CD14-positive monocyte (primary cell): ENCODE measurements at regions not wholly inside any gene's neighbourhood (a gene's known extent, or its start where the extent isn't known, plus 50 kb on each side); places are given as distances from the start of the nearest gene placed in this dataset.

Experiments used
- DNase-seq, 3 donors: peaks; one replicate each; pipeline ENCODE4 v3.0.0-alpha.2; 2011 to 2022
- H2AFZ ChIP-seq: 2 replicates; pipeline ENCODE4 v1.6.0; 2012; ENCODE audit warnings: mild to moderate bottlenecking, low read depth, low read length, inconsistent platforms; ENCODE audit not compliant: insufficient read depth, poor library complexity, severe bottlenecking
- H3K27ac ChIP-seq, 2 donors: 1 replicate in 1 of 2; 2 replicates in 1 of 2; pipeline ENCODE4 v1.5.1; 2012 to 2013; ENCODE audit warnings: low read length in 2 of 2, control low read depth in 1 of 2, inconsistent platforms in 1 of 2, low read depth in 1 of 2, mild to moderate bottlenecking in 1 of 2
- H3K27me3 ChIP-seq, 2 donors: one replicate each; pipeline versions ENCODE4 v1.6.0 to v1.6.1; 2011 to 2013; ENCODE audit warnings: low read length in 2 of 2; ENCODE audit not compliant: control insufficient read depth in 2 of 2, insufficient read depth in 2 of 2
- H3K36me3 ChIP-seq, 2 donors: replicated peaks in 1 of 2; 1 replicate in 1 of 2; 2 replicates in 1 of 2; pipeline versions ENCODE4 v1.5.1 to v1.6.1; 2012 to 2013; ENCODE audit warnings: low read length in 2 of 2, control low read depth in 1 of 2, inconsistent platforms in 1 of 2, mild to moderate bottlenecking in 1 of 2; ENCODE audit not compliant: insufficient read depth in 2 of 2, control insufficient read depth in 1 of 2
- H3K4me1 ChIP-seq, 2 donors: 1 replicate in 1 of 2; 2 replicates in 1 of 2; pipeline versions ENCODE4 v1.5.1 to v1.6.1; 2012 to 2013; ENCODE audit warnings: low read length in 2 of 2, control low read depth in 1 of 2, inconsistent platforms in 1 of 2, mild to moderate bottlenecking in 1 of 2, moderate library complexity in 1 of 2; ENCODE audit not compliant: insufficient read depth in 2 of 2, control insufficient read depth in 1 of 2
- H3K4me2 ChIP-seq: replicated peaks from 2 replicates; pipeline ENCODE3; 2012; ENCODE audit warnings: low read length, moderate library complexity, mild to moderate bottlenecking; ENCODE audit not compliant: poor library complexity, severe bottlenecking; ENCODE audit errors: extremely low read depth
- H3K4me3 ChIP-seq, 3 experiments: fragments of 200-600 bp in 1 of 3; sonication (generic) in 1 of 3; replicated peaks in 1 of 3; 1 replicate in 2 of 3; 2 replicates in 1 of 3; pipeline ENCODE4 v1.5.1; 2011 to 2013; ENCODE audit warnings: low read length in 3 of 3, mild to moderate bottlenecking in 3 of 3, control low read depth in 2 of 3, low read depth in 2 of 3, inconsistent platforms in 1 of 3, moderate library complexity in 1 of 3
- H3K79me2 ChIP-seq: 2 replicates; pipeline ENCODE4 v1.6.0; 2012; ENCODE audit warnings: mild to moderate bottlenecking, control low read depth, inconsistent platforms, low read length, moderate library complexity; ENCODE audit not compliant: insufficient read depth
- H3K9ac ChIP-seq: 2 replicates; pipeline ENCODE4 v1.6.0; 2017; ENCODE audit warnings: low read length, mild to moderate bottlenecking; ENCODE audit not compliant: insufficient read depth, poor library complexity, severe bottlenecking
- H3K9me3 ChIP-seq, 2 donors: replicated peaks in 1 of 2; 1 replicate in 1 of 2; 2 replicates in 1 of 2; pipeline versions ENCODE4 v1.5.1 to v1.6.1; 2012 to 2013; ENCODE audit warnings: low read length in 2 of 2, control low read depth in 1 of 2; ENCODE audit not compliant: control insufficient read depth in 1 of 2, insufficient read depth in 1 of 2
- H4K20me1 ChIP-seq: 2 replicates; pipeline ENCODE4 v1.6.0; 2012; ENCODE audit warnings: mild to moderate bottlenecking, low read length, control low read depth, moderate library complexity; ENCODE audit not compliant: insufficient read depth
- H3K27ac Mint-ChIP-seq, 7 donors: one replicate each; pipeline ENCODE4 v1.8.0; 2020; ENCODE audit warnings: mild to moderate bottlenecking in 7 of 7, mixed read lengths in 7 of 7, moderate library complexity in 6 of 7, inconsistent platforms in 2 of 7
- H3K27me3 Mint-ChIP-seq, 3 donors: one replicate each; pipeline ENCODE4 v1.8.0; 2021 to 2022; ENCODE audit warnings: low read depth in 3 of 3, mild to moderate bottlenecking in 3 of 3, mixed read lengths in 3 of 3, moderate library complexity in 3 of 3, inconsistent platforms in 1 of 3
- H3K36me3 Mint-ChIP-seq, 2 donors: one replicate each; pipeline ENCODE4 v1.8.0; 2020; ENCODE audit warnings: mixed read lengths in 2 of 2, inconsistent platforms in 1 of 2, mild to moderate bottlenecking in 1 of 2
- H3K4me1 Mint-ChIP-seq: one replicate; pipeline ENCODE4 v1.8.0; 2020; ENCODE audit warnings: mild to moderate bottlenecking, mixed read lengths
- H3K4me3 Mint-ChIP-seq, 2 donors: one replicate each; pipeline ENCODE4 v1.8.0; 2020; ENCODE audit warnings: mild to moderate bottlenecking in 2 of 2, mixed read lengths in 2 of 2, moderate library complexity in 1 of 2
- H3K9me3 Mint-ChIP-seq, 7 donors: one replicate each; pipeline ENCODE4 v1.8.0; 2020 to 2022; ENCODE audit warnings: mixed read lengths in 7 of 7, mild to moderate bottlenecking in 6 of 7, moderate library complexity in 6 of 7, inconsistent platforms in 2 of 7
- CTCF ChIP-seq: fragments of 200-600 bp; IDR thresholded peaks from one replicate; pipeline ENCODE4 v1.8.0; 2022; ENCODE audit warnings: antibody characterized with exemption, mild to moderate bottlenecking
- WGBS: methylation state at CpG from one replicate; pipeline ENCODE4 v1.1.5; 2013; ENCODE audit warnings: missing lambda C conversion rate; ENCODE audit not compliant: insufficient coverage; 5-methylcytosine and 5-hydroxymethylcytosine counted together
- intact Hi-C, 2 donors: fragments of 100-400 bp; cut with micrococcal nuclease; formaldehyde crosslinking; loops; one replicate each; pipeline versions ENCODE4 v1.15.0 to v1.15.1; 2023

GRCh38 chr4:1508161-1509160, 102.2 kb upstream of the NKX1-1 start:
- Histone ChIP-seq H3K79me2 (no peaks in the 10 kb centered on the region), H3K36me3 (no peaks in the 10 kb centered on the region), H3K27ac (no peak overlapping the region), H4K20me1 (no peaks in the 10 kb centered on the region), H3K4me1 (peaks cover 0 to 4% of the 10 kb centered on the region in 2 donors), H3K4me3 (no peak overlapping the region), H2AFZ (no peak overlapping the region), H3K27me3 (peaks cover 0 to 6% of the 10 kb centered on the region in 2 donors), H3K4me2 (no peak overlapping the region), H3K9me3 (peaks cover 0 to 4% of the 10 kb centered on the region in 2 donors), H3K9ac (no peak overlapping the region)
- DNase-seq = no peak
- 80% methylated on average over 22 of the region's 26 CpGs for WGBS
- no peak overlapping the region for H3K4me3 Mint-ChIP-seq
- no peaks in the 10 kb centered on the region for H3K4me1 Mint-ChIP-seq
- intact Hi-C loops = no loop called here
- H3K9me3 Mint-ChIP-seq = peaks cover 0 to 4% (median 0%) of the 10 kb centered on the region in 7 donors
- peaks cover 12 to 27% (median 12%) of the 10 kb centered on the region in 3 donors for H3K27me3 Mint-ChIP-seq
- H3K27ac Mint-ChIP-seq = no peak overlapping the region
- no peak for TF ChIP-seq CTCF
- H3K36me3 Mint-ChIP-seq = no peaks in the 10 kb centered on the region

DNA sequence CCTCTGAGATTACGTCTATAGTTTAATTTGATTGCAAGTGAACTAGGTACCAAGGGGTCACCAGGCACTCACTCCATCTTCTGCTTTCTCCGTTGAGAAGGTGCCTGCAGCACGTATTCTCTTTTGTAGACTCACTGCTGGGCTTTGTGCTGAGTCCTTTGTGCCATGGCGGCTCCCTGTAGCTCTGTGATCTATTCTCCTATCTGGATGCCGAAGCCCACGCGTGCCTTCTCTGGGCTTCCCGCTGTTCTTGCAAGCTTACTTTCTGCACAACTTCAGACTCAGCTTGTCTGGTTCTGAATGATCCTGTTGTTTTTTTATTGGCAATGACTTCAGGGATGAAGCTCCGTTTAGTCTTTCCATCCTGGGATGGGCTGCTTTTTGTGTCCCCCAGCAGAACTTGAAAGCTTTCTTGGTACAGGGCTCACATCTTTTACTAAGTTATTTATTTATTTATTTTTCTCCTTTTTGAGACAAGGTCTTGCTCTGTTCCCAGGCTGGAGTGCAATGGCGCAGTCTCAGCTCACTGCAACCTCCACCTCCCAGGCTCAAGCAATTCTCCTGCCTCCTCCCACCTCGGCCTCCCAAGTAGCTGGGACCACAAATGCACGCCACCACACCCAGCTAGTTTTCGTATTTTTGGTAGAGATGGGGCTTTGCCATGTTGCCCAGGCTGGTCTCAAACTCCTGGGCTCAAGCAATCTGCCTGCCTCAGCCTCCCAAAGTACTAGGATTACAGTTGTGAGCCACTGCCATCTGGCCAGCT, 100.9 kb upstream of the NKX1-1 start:
- intact Hi-C loops = no loop called here

More for the DNA sequence above, 100.9 kb upstream of the NKX1-1 start:
- H3K27ac Mint-ChIP-seq = no peak overlapping the region
- no peaks in the 10 kb centered on the region for H4K20me1 ChIP-seq
- peaks cover 11 to 22% (median 12%) of the 10 kb centered on the region in 3 donors for H3K27me3 Mint-ChIP-seq
- peaks cover 0 to 4% of the 10 kb centered on the region in 2 donors for H3K9me3 ChIP-seq
- peaks cover 0 to 4% (median 0%) of the 10 kb centered on the region in 7 donors for H3K9me3 Mint-ChIP-seq
- no peak for DNase-seq
- WGBS = 58% methylated on average over 7 of the region's 13 CpGs
- H3K79me2 ChIP-seq = no peaks in the 10 kb centered on the region
- H3K4me3 Mint-ChIP-seq = no peak overlapping the region
- H3K4me1 Mint-ChIP-seq = no peaks in the 10 kb centered on the region
- H3K36me3 Mint-ChIP-seq = no peaks in the 10 kb centered on the region
- no peak for TF ChIP-seq CTCF
- H3K4me1 ChIP-seq = no peaks in the 10 kb centered on the region
- H3K27ac ChIP-seq = no peak overlapping the region
- no peak overlapping the region for H3K4me2 ChIP-seq
- H2AFZ ChIP-seq = no peak overlapping the region
- no peaks in the 10 kb centered on the region for H3K36me3 ChIP-seq
- H3K4me3 ChIP-seq = no peak overlapping the region
- peaks cover 0 to 2% of the 10 kb centered on the region in 2 donors for H3K27me3 ChIP-seq
- no peak overlapping the region for H3K9ac ChIP-seq
